ENCODE measurements at regions not wholly inside any gene's neighbourhood (a gene's known extent, or its start where the extent isn't known, plus 50 kb on each side); places are given as distances from the start of the nearest gene placed in this dataset.

DNA sequence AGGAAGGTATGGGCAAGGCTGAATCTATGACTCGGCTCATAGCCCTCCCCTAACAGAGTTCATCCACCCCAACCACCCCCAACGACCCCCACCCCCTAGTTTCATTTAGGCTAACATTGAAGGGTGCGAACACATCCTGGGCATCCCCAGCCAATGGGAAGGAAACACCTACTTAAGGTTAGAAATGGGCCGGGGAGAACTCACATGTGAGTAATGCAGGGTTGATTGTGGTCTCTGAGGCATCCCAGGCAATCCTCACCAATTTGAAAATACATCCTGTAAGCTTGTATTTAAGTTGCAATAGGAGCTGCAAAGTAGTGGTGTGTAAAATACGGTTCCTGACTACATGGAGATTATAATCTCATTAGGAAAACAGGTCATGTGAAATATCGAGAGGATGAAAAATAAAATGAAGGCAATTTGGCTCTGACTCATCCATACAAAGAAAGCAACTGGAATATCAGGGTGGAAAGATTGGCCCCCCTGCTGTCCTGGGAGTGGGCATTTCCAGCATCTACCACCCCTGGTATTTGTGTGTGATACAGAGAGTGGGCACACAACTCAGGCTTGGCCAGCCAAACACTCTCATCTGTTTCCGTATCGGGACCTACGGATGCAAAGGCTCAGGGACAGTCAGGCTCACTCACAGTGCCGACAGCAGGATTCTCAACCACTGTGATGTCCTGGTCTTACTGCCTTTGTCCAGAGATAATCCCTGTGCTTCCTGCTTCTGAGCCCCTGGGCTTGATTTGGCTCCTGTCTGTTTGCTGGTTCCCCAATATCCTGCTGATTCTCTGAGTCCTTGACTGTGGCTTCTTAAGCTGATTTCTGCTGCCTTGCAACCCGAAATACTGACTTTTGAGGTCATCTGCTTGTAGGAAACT lies 90.0 kb upstream of the NCKAP5 start (continued):
- TF ChIP-seq, protein P1, sequence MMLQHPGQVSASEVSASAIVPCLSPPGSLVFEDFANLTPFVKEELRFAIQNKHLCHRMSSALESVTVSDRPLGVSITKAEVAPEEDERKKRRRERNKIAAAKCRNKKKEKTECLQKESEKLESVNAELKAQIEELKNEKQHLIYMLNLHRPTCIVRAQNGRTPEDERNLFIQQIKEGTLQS (IDR thresholded peaks at IDR 0.05), result no peak
- TF ChIP-seq YY1 (IDR thresholded peaks at IDR 0.05; ENCODE audit: extremely low read depth, insufficient replicate concordance, low read depth, low read length), result no peak
- no peak for TF ChIP-seq ZNF274 (IDR thresholded peaks at IDR 0.05; ENCODE audit: low read depth, low read length)
- no peak for TF ChIP-seq EZH2phosphoT487 (IDR thresholded peaks at IDR 0.05; ENCODE audit: borderline replicate concordance)
- no peak for TF ChIP-seq ELF1 (IDR thresholded peaks at IDR 0.05; ENCODE audit: borderline replicate concordance, low read depth)
- TF ChIP-seq JUND (IDR thresholded peaks at IDR 0.05), result no peak
- no peak for TF ChIP-seq SP1 (IDR thresholded peaks at IDR 0.05; ENCODE audit: low read depth)
- no peak for TF ChIP-seq ZFX (IDR thresholded peaks at IDR 0.05)
- TF ChIP-seq SRF (IDR thresholded peaks at IDR 0.05; ENCODE audit: low read depth), result no peak
- no peak for TF ChIP-seq TCF7L2 (IDR thresholded peaks at IDR 0.05; ENCODE audit: borderline replicate concordance, extremely low read depth, insufficient read depth, insufficient read length)
- no peak for TF ChIP-seq RAD21 (IDR thresholded peaks at IDR 0.05; ENCODE audit: low read depth)

DNA sequence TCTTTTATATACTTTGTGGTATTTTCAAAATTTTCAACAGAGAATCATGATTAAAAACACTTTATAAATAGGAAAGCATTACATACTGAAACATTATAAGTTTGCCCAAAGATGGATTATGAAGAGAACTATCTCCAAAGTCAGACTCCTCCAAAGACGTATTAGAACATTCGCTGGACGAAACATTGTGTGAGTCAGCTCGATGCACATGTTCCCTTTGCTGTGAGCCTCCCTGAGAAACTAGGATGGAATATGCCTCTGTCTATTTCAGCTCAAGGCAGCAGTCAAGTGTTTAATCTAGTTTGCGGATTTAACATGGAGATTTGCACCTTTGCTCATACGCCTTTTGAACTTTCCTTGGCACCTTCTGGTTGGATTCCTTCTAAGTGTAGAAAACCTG lies 92.2 kb upstream of the NCKAP5 start:
- H3K9me3 ChIP-seq (ENCODE audit: control insufficient read depth in 1 of 2, insufficient read depth in 1 of 2, low read depth in 1 of 2, low read length in 2 of 2), result no peaks in the 10 kb centered on the region
- H3K9me2 ChIP-seq (ENCODE audit: insufficient read depth), result no peaks in the 10 kb centered on the region
- ChIA-PET RAD21 (ENCODE audit: low non-redundant PET in 1 of 2, low total read pairs in 2 of 2, uncharacterized antibody in 2 of 2, unreplicated experiment in 2 of 2) (no interaction called here), CTCF (no interaction called here), POLR2A (no interaction called here)
- BruUV-seq (replicated peaks), result no TSS peak
- ATAC-seq (no peak), DNase-seq (ENCODE audit: low read depth, low spot score) (no peak)
- H3K27ac ChIP-seq (ENCODE audit: low read depth, low read length), result no peak overlapping the region
- no peak overlapping the region for H3K4me2 ChIP-seq (ENCODE audit: low read length)
- no peaks in the 10 kb centered on the region for H4K20me1 ChIP-seq (ENCODE audit: insufficient read depth)
- no peaks in the 10 kb centered on the region for H3K79me2 ChIP-seq (ENCODE audit: insufficient read depth, low read length)
- H3K36me3 ChIP-seq (ENCODE audit: control insufficient read depth in 1 of 2, insufficient read depth in 2 of 2, low read length in 2 of 2), result no peaks in the 10 kb centered on the region
- no peaks in the 10 kb centered on the region for H3K27me3 ChIP-seq (ENCODE audit: insufficient read depth, low read length)
- H3K4me3 ChIP-seq (replicated peaks in 1 of 2; ENCODE audit: low read depth in 1 of 2, low read length in 2 of 2), result no peak overlapping the region
- intact Hi-C loops (cut with micrococcal nuclease), result no loop called here
- H3K9ac ChIP-seq (ENCODE audit: low read length), result no peak overlapping the region
- H2AFZ ChIP-seq (ENCODE audit: low read depth, low read length, poor library complexity, severe bottlenecking), result no peak overlapping the region
- no peaks in the 10 kb centered on the region for H3K4me1 ChIP-seq (ENCODE audit: control insufficient read depth in 1 of 2, insufficient read depth in 2 of 2, low read length in 2 of 2)
- TF ChIP-seq, protein P2, sequence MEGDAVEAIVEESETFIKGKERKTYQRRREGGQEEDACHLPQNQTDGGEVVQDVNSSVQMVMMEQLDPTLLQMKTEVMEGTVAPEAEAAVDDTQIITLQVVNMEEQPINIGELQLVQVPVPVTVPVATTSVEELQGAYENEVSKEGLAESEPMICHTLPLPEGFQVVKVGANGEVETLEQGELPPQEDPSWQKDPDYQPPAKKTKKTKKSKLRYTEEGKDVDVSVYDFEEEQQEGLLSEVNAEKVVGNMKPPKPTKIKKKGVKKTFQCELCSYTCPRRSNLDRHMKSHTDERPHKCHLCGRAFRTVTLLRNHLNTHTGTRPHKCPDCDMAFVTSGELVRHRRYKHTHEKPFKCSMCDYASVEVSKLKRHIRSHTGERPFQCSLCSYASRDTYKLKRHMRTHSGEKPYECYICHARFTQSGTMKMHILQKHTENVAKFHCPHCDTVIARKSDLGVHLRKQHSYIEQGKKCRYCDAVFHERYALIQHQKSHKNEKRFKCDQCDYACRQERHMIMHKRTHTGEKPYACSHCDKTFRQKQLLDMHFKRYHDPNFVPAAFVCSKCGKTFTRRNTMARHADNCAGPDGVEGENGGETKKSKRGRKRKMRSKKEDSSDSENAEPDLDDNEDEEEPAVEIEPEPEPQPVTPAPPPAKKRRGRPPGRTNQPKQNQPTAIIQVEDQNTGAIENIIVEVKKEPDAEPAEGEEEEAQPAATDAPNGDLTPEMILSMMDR (IDR thresholded peaks at IDR 0.05 in 2 of 3, conservative IDR thresholded peaks at IDR 0.05 in 1 of 3; ENCODE audit: borderline replicate concordance in 1 of 3, insufficient read depth in 1 of 3, low read depth in 2 of 3, low read length in 2 of 3), result no peak
- TF ChIP-seq, protein P3, sequence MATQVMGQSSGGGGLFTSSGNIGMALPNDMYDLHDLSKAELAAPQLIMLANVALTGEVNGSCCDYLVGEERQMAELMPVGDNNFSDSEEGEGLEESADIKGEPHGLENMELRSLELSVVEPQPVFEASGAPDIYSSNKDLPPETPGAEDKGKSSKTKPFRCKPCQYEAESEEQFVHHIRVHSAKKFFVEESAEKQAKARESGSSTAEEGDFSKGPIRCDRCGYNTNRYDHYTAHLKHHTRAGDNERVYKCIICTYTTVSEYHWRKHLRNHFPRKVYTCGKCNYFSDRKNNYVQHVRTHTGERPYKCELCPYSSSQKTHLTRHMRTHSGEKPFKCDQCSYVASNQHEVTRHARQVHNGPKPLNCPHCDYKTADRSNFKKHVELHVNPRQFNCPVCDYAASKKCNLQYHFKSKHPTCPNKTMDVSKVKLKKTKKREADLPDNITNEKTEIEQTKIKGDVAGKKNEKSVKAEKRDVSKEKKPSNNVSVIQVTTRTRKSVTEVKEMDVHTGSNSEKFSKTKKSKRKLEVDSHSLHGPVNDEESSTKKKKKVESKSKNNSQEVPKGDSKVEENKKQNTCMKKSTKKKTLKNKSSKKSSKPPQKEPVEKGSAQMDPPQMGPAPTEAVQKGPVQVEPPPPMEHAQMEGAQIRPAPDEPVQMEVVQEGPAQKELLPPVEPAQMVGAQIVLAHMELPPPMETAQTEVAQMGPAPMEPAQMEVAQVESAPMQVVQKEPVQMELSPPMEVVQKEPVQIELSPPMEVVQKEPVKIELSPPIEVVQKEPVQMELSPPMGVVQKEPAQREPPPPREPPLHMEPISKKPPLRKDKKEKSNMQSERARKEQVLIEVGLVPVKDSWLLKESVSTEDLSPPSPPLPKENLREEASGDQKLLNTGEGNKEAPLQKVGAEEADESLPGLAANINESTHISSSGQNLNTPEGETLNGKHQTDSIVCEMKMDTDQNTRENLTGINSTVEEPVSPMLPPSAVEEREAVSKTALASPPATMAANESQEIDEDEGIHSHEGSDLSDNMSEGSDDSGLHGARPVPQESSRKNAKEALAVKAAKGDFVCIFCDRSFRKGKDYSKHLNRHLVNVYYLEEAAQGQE (IDR thresholded peaks at IDR 0.05; ENCODE audit: low read depth), result no peak
- TF ChIP-seq EGR1 (IDR thresholded peaks at IDR 0.05; ENCODE audit: low read depth), result no peak
- TF ChIP-seq CBX3 (IDR thresholded peaks at IDR 0.05; ENCODE audit: low read depth), result no peak
- no peak for TF ChIP-seq ZNF274 (IDR thresholded peaks at IDR 0.05; ENCODE audit: low read depth, low read length)
- TF ChIP-seq, protein P4, sequence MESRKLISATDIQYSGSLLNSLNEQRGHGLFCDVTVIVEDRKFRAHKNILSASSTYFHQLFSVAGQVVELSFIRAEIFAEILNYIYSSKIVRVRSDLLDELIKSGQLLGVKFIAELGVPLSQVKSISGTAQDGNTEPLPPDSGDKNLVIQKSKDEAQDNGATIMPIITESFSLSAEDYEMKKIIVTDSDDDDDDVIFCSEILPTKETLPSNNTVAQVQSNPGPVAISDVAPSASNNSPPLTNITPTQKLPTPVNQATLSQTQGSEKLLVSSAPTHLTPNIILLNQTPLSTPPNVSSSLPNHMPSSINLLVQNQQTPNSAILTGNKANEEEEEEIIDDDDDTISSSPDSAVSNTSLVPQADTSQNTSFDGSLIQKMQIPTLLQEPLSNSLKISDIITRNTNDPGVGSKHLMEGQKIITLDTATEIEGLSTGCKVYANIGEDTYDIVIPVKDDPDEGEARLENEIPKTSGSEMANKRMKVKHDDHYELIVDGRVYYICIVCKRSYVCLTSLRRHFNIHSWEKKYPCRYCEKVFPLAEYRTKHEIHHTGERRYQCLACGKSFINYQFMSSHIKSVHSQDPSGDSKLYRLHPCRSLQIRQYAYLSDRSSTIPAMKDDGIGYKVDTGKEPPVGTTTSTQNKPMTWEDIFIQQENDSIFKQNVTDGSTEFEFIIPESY (IDR thresholded peaks at IDR 0.05; ENCODE audit: extremely low read depth, insufficient replicate concordance, low read length), result no peak
- TF ChIP-seq SP1 (IDR thresholded peaks at IDR 0.05; ENCODE audit: low read depth), result no peak
- TF ChIP-seq JUND (IDR thresholded peaks at IDR 0.05), result no peak
- TF ChIP-seq, protein P1 (IDR thresholded peaks at IDR 0.05), result no peak
